ENCODE measurements at regions not wholly inside any gene's neighbourhood (a gene's known extent, or its start where the extent isn't known, plus 50 kb on each side); places are given as distances from the start of the nearest gene placed in this dataset.

DNA sequence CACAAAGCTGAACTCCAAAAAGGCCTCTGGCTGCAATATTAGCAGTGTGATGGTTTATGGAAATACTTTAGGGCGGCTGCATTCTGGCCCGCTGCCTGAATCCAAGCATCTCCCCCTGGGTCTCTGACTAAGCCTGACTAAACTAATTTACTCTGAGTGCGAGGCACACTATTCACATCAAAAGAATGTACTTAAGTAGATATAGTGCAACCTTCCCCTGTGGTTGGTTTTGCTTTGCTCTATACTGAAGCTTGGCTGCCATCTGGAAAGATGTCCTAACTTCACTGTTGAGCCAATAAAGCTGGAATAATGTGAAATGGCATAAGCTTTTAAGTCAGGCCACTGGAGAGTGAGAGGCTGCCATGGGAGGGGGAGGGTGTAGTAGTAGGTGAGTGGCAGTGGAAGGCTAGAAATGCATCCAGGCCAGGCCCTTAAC, 321.6 kb downstream of the AASDHPPT start:
- WGBS (ENCODE audit: insufficient coverage) = no CpG with 5 or more reads among the region's 3 CpGs
- no peaks in the 10 kb centered on the region for H3K9me3 ChIP-seq (ENCODE audit: control extremely low read depth in 1 of 5, control insufficient read depth in 4 of 5, insufficient read depth in 2 of 5, low read depth in 1 of 5, low read length in 4 of 5)
- H3K27me3 ChIP-seq (replicated peaks in 2 of 5; ENCODE audit: control insufficient read depth in 4 of 5, insufficient read depth in 5 of 5, low read length in 4 of 5) = no peaks in the 10 kb centered on the region
- no peak overlapping the region for H3K27ac ChIP-seq (ENCODE audit: insufficient read depth in 1 of 2, low read depth in 1 of 2, low read length in 2 of 2, poor library complexity in 1 of 2, severe bottlenecking in 2 of 2)
- DNase-seq = no peak
- H3K4me3 ChIP-seq (ENCODE audit: control insufficient read depth in 1 of 7, extremely low read depth in 1 of 7, insufficient read depth in 4 of 7, low read depth in 2 of 7, low read length in 6 of 7) = no peak overlapping the region
- H3K36me3 ChIP-seq (ENCODE audit: control insufficient read depth in 4 of 4, insufficient read depth in 4 of 4, low read length in 3 of 4) = no peaks in the 10 kb centered on the region
- H3K4me1 ChIP-seq (ENCODE audit: control extremely low read depth in 1 of 4, control insufficient read depth in 4 of 4, insufficient read depth in 4 of 4, low read length in 3 of 4) = no peaks in the 10 kb centered on the region
- POLR2A ChIA-PET = no interaction called here
- CTCF ChIA-PET = no interaction called here

GRCh38 chr11:106399624-106400023, 322.2 kb downstream of the AASDHPPT start:
- Histone ChIP-seq H3K36me3 (ENCODE audit: control insufficient read depth in 4 of 4, insufficient read depth in 4 of 4, low read length in 3 of 4) (no peaks in the 10 kb centered on the region), H3K27me3 (replicated peaks in 2 of 5; ENCODE audit: control insufficient read depth in 4 of 5, insufficient read depth in 5 of 5, low read length in 4 of 5) (no peaks in the 10 kb centered on the region)
- CTCF ChIA-PET = no interaction called here

GRCh38 chr11:106400949-106401570, 323.6 kb downstream of the AASDHPPT start:
- ChIA-PET POLR2A (no interaction called here), CTCF (no interaction called here)
- H3K9me3 ChIP-seq (ENCODE audit: control extremely low read depth in 1 of 5, control insufficient read depth in 4 of 5, insufficient read depth in 2 of 5, low read depth in 1 of 5, low read length in 4 of 5) = no peaks in the 10 kb centered on the region
- no peak overlapping the region for H3K4me3 ChIP-seq (ENCODE audit: control insufficient read depth in 1 of 7, extremely low read depth in 1 of 7, insufficient read depth in 4 of 7, low read depth in 2 of 7, low read length in 6 of 7)
- H3K36me3 ChIP-seq (ENCODE audit: control insufficient read depth in 4 of 4, insufficient read depth in 4 of 4, low read length in 3 of 4) = no peaks in the 10 kb centered on the region
- no peaks in the 10 kb centered on the region for H3K27me3 ChIP-seq (replicated peaks in 2 of 5; ENCODE audit: control insufficient read depth in 4 of 5, insufficient read depth in 5 of 5, low read length in 4 of 5)
- WGBS (ENCODE audit: insufficient coverage) = 100% methylated on average over 3 of the region's 5 CpGs
- no peak overlapping the region for H3K27ac ChIP-seq (ENCODE audit: insufficient read depth in 1 of 2, low read depth in 1 of 2, low read length in 2 of 2, poor library complexity in 1 of 2, severe bottlenecking in 2 of 2)
- H3K4me1 ChIP-seq (ENCODE audit: control extremely low read depth in 1 of 4, control insufficient read depth in 4 of 4, insufficient read depth in 4 of 4, low read length in 3 of 4) = no peaks in the 10 kb centered on the region
- no peak for DNase-seq

More at GRCh38 chr11:106399624-106400023, 322.2 kb downstream of the AASDHPPT start:
- POLR2A ChIA-PET = no interaction called here
- no peak for DNase-seq
- Histone ChIP-seq H3K9me3 (ENCODE audit: control extremely low read depth in 1 of 5, control insufficient read depth in 4 of 5, insufficient read depth in 2 of 5, low read depth in 1 of 5, low read length in 4 of 5) (no peaks in the 10 kb centered on the region), H3K27ac (ENCODE audit: insufficient read depth in 1 of 2, low read depth in 1 of 2, low read length in 2 of 2, poor library complexity in 1 of 2, severe bottlenecking in 2 of 2) (no peak overlapping the region), H3K4me3 (ENCODE audit: control insufficient read depth in 1 of 7, extremely low read depth in 1 of 7, insufficient read depth in 4 of 7, low read depth in 2 of 7, low read length in 6 of 7) (no peak overlapping the region), H3K4me1 (ENCODE audit: control extremely low read depth in 1 of 4, control insufficient read depth in 4 of 4, insufficient read depth in 4 of 4, low read length in 3 of 4) (no peaks in the 10 kb centered on the region)
- 96% methylated on average over 3 of the region's 4 CpGs for WGBS (ENCODE audit: insufficient coverage)

DNA sequence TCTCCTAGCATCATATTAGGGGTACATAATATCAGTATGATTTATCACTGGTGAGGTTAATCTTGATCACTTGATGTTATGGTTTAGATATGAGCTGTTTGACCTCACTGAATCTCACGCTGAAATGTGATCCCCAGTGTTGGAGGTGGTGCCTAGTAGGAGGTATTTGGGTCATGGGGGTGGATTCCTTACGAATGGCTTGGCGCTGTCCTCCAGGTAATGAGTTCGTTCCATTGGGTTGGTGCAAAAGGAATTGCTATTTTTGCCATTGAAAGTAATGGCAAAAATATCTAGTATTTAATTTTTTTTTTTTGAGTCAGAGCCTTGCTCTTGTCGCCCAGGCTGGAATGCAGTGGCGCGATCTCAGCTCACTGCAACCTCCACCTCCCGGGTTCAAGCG, 326.3 kb downstream of the AASDHPPT start:
- ChIA-PET CTCF (no interaction called here), POLR2A (no interaction called here)
- Histone ChIP-seq H3K36me3 (ENCODE audit: control insufficient read depth in 4 of 4, insufficient read depth in 4 of 4, low read length in 3 of 4) (no peaks in the 10 kb centered on the region), H3K4me3 (ENCODE audit: control insufficient read depth in 1 of 7, extremely low read depth in 1 of 7, insufficient read depth in 4 of 7, low read depth in 2 of 7, low read length in 6 of 7) (no peak overlapping the region), H3K27me3 (replicated peaks in 2 of 5; ENCODE audit: control insufficient read depth in 4 of 5, insufficient read depth in 5 of 5, low read length in 4 of 5) (no peaks in the 10 kb centered on the region), H3K9me3 (ENCODE audit: control extremely low read depth in 1 of 5, control insufficient read depth in 4 of 5, insufficient read depth in 2 of 5, low read depth in 1 of 5, low read length in 4 of 5) (no peaks in the 10 kb centered on the region), H3K27ac (ENCODE audit: insufficient read depth in 1 of 2, low read depth in 1 of 2, low read length in 2 of 2, poor library complexity in 1 of 2, severe bottlenecking in 2 of 2) (no peak overlapping the region), H3K4me1 (ENCODE audit: control extremely low read depth in 1 of 4, control insufficient read depth in 4 of 4, insufficient read depth in 4 of 4, low read length in 3 of 4) (no peaks in the 10 kb centered on the region)
- no peak for DNase-seq
- WGBS (ENCODE audit: insufficient coverage) = 50% methylated on average over 1 of the region's 9 CpGs

DNA sequence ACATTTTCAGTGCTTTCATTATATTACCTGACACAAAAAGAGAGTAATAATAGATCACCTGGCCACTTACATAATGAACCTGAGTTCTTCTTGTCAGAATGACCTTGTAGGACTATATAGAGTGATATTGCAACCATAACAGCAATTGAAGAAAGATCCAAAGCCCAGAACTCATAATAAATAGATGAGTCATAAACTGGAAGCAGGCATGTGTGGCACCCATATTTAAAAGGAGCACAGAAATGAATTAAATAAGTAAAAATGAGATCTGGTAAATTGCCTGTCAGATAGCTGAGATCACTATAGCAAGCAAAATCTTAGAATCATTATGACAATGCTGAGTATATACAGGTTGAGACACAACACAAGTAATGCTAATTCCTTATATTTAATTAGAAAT, 331.8 kb downstream of the AASDHPPT start:
- Histone ChIP-seq H3K27ac (ENCODE audit: insufficient read depth in 1 of 2, low read depth in 1 of 2, low read length in 2 of 2, poor library complexity in 1 of 2, severe bottlenecking in 2 of 2) (no peak overlapping the region), H3K36me3 (ENCODE audit: control insufficient read depth in 4 of 4, insufficient read depth in 4 of 4, low read length in 3 of 4) (no peaks in the 10 kb centered on the region), H3K27me3 (replicated peaks in 2 of 5; ENCODE audit: control insufficient read depth in 4 of 5, insufficient read depth in 5 of 5, low read length in 4 of 5) (no peaks in the 10 kb centered on the region), H3K4me3 (ENCODE audit: control insufficient read depth in 1 of 7, extremely low read depth in 1 of 7, insufficient read depth in 4 of 7, low read depth in 2 of 7, low read length in 6 of 7) (no peak overlapping the region), H3K9me3 (ENCODE audit: control extremely low read depth in 1 of 5, control insufficient read depth in 4 of 5, insufficient read depth in 2 of 5, low read depth in 1 of 5, low read length in 4 of 5) (no peaks in the 10 kb centered on the region), H3K4me1 (ENCODE audit: control extremely low read depth in 1 of 4, control insufficient read depth in 4 of 4, insufficient read depth in 4 of 4, low read length in 3 of 4) (no peaks in the 10 kb centered on the region)
- ChIA-PET POLR2A (no interaction called here), CTCF (no interaction called here)
- DNase-seq = no peak

DNA sequence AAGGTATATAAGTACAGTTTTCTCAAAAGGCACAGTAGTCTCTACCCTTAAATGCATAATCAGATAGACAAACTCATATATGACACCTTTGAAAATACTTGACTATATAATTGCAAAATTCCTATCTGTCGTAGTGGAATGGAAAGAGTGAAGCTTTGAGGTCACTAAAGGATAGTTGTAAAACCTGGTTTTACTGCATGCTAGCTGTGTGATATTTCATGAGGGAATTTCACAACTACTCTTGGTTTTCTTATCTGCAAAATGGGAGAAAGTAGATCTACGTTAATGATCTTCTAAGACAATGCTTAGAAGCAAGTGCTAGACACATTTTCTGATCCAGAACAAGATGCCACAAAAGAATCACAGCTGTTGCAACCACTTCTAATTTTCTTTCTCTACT, 332.2 kb downstream of the AASDHPPT start:
- H3K4me1 ChIP-seq (ENCODE audit: control extremely low read depth in 1 of 4, control insufficient read depth in 4 of 4, insufficient read depth in 4 of 4, low read length in 3 of 4) = no peaks in the 10 kb centered on the region
- no peak overlapping the region for H3K4me3 ChIP-seq (ENCODE audit: control insufficient read depth in 1 of 7, extremely low read depth in 1 of 7, insufficient read depth in 4 of 7, low read depth in 2 of 7, low read length in 6 of 7)
- ChIA-PET POLR2A (no interaction called here), CTCF (no interaction called here)
- no peak overlapping the region for H3K27ac ChIP-seq (ENCODE audit: insufficient read depth in 1 of 2, low read depth in 1 of 2, low read length in 2 of 2, poor library complexity in 1 of 2, severe bottlenecking in 2 of 2)
- no peaks in the 10 kb centered on the region for H3K9me3 ChIP-seq (ENCODE audit: control extremely low read depth in 1 of 5, control insufficient read depth in 4 of 5, insufficient read depth in 2 of 5, low read depth in 1 of 5, low read length in 4 of 5)
- no peak for DNase-seq
- no peaks in the 10 kb centered on the region for H3K36me3 ChIP-seq (ENCODE audit: control insufficient read depth in 4 of 4, insufficient read depth in 4 of 4, low read length in 3 of 4)
- no peaks in the 10 kb centered on the region for H3K27me3 ChIP-seq (replicated peaks in 2 of 5; ENCODE audit: control insufficient read depth in 4 of 5, insufficient read depth in 5 of 5, low read length in 4 of 5)
- WGBS (ENCODE audit: insufficient coverage) = 100% methylated on average over 1 of the region's 2 CpGs

- Histone ChIP-seq H3K4me3 (ENCODE audit: control insufficient read depth in 1 of 7, extremely low read depth in 1 of 7, insufficient read depth in 4 of 7, low read depth in 2 of 7, low read length in 6 of 7) (no peak overlapping the region), H3K27ac (ENCODE audit: insufficient read depth in 1 of 2, low read depth in 1 of 2, low read length in 2 of 2, poor library complexity in 1 of 2, severe bottlenecking in 2 of 2) (no peak overlapping the region), H3K4me1 (ENCODE audit: control extremely low read depth in 1 of 4, control insufficient read depth in 4 of 4, insufficient read depth in 4 of 4, low read length in 3 of 4) (no peaks in the 10 kb centered on the region), H3K36me3 (ENCODE audit: control insufficient read depth in 4 of 4, insufficient read depth in 4 of 4, low read length in 3 of 4) (no peaks in the 10 kb centered on the region), H3K9me3 (ENCODE audit: control extremely low read depth in 1 of 5, control insufficient read depth in 4 of 5, insufficient read depth in 2 of 5, low read depth in 1 of 5, low read length in 4 of 5) (no peaks in the 10 kb centered on the region), H3K27me3 (replicated peaks in 2 of 5; ENCODE audit: control insufficient read depth in 4 of 5, insufficient read depth in 5 of 5, low read length in 4 of 5) (no peaks in the 10 kb centered on the region)
- no peak for DNase-seq
- ChIA-PET CTCF (no interaction called here), POLR2A (no interaction called here)
- WGBS (ENCODE audit: insufficient coverage) = no CpG with 5 or more reads among the region's 1 CpG
Observed at GRCh38 chr11:106410902-106411301, 333.4 kb downstream of the AASDHPPT start.

Measured in common myeloid progenitor, CD34-positive (primary cell).